ENCODE measurements at regions not wholly inside any gene's neighbourhood (a gene's known extent, or its start where the extent isn't known, plus 50 kb on each side); places are given as distances from the start of the nearest gene placed in this dataset.

DNA sequence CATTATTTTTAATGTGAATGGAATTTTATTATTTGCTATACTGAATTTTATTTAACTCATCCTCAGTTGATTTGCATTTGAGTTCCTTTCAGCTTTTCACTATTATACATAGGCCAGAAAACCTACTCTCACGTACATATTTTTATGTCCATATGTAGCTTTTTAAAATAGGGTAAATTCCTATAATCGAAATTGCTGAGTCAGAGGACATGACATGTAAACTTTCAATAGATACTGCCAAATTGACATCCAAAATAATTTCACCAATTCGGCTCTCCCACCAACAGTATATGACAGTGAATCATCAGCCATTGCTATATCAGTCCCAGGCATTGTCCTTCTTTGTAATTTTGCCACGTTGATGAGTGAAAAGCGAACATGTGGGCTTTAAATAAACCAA, 222.5 kb downstream of the SQOR start:
- Histone ChIP-seq H2AFZ (ENCODE audit: low read length) (no peak overlapping the region), H3K27me3 (replicated peaks; ENCODE audit: insufficient read depth, low read length) (no peaks in the 10 kb centered on the region), H3K36me3 (replicated peaks; ENCODE audit: insufficient read depth, low read length) (no peaks in the 10 kb centered on the region), H3K4me3 (ENCODE audit: low read length) (no peak overlapping the region), H3F3A (ENCODE audit: insufficient read depth, low read length) (no peaks in the 10 kb centered on the region), H3K27ac (ENCODE audit: low read length) (no peak overlapping the region), H3K79me2 (ENCODE audit: low read length) (no peaks in the 10 kb centered on the region), H4K20me1 (ENCODE audit: insufficient read depth, low read length) (no peaks in the 10 kb centered on the region), H3K9ac (ENCODE audit: low read length) (no peak overlapping the region), H3K4me2 (ENCODE audit: low read depth, low read length) (no peak overlapping the region), H3K9me2 (replicated peaks; ENCODE audit: insufficient read depth, low read length) (no peaks in the 10 kb centered on the region), H3K4me1 (ENCODE audit: low read length) (no peaks in the 10 kb centered on the region), H3K9me3 (replicated peaks; ENCODE audit: insufficient read depth, low read length) (no peaks in the 10 kb centered on the region)
- TF ChIP-seq, protein P1, sequence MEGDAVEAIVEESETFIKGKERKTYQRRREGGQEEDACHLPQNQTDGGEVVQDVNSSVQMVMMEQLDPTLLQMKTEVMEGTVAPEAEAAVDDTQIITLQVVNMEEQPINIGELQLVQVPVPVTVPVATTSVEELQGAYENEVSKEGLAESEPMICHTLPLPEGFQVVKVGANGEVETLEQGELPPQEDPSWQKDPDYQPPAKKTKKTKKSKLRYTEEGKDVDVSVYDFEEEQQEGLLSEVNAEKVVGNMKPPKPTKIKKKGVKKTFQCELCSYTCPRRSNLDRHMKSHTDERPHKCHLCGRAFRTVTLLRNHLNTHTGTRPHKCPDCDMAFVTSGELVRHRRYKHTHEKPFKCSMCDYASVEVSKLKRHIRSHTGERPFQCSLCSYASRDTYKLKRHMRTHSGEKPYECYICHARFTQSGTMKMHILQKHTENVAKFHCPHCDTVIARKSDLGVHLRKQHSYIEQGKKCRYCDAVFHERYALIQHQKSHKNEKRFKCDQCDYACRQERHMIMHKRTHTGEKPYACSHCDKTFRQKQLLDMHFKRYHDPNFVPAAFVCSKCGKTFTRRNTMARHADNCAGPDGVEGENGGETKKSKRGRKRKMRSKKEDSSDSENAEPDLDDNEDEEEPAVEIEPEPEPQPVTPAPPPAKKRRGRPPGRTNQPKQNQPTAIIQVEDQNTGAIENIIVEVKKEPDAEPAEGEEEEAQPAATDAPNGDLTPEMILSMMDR (IDR thresholded peaks at IDR 0.05; ENCODE audit: low read length), result no peak
- TF ChIP-seq EZH2phosphoT487 (IDR thresholded peaks at IDR 0.05; ENCODE audit: low read length) (no peak), EZH2 (optimal IDR thresholded peaks at IDR 0.05; ENCODE audit: low read depth, low read length) (no peak)
- DNase-seq, result no peak

DNA sequence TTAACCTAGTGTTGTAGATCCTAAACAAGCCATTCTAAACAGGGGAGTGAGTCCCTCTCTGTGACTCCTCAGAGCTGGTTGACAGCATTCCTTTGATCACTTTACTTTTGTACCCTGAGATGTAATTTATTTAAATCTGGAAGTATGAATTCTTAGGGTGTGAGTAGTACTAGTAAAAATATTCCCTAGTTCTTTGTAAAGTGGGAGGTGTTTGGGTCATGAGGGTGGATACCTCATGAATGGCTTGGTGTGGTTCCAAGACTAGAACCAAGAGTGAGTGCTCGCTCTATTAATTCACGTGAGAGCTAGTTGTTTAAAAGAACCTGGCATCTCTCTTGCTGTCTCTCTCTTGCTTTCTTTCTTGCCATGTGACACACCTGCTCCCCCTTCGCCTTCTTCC, 223.7 kb downstream of the SQOR start:
- no peak for TF ChIP-seq EZH2phosphoT487 (IDR thresholded peaks at IDR 0.05; ENCODE audit: low read length)
- no peak for TF ChIP-seq EZH2 (optimal IDR thresholded peaks at IDR 0.05; ENCODE audit: low read depth, low read length)
- TF ChIP-seq, protein P1 (IDR thresholded peaks at IDR 0.05; ENCODE audit: low read length), result no peak
- no peak overlapping the region for H3K9ac ChIP-seq (ENCODE audit: low read length)
- no peak for DNase-seq
- no peak overlapping the region for H3K4me2 ChIP-seq (ENCODE audit: low read depth, low read length)
- no peak overlapping the region for H2AFZ ChIP-seq (ENCODE audit: low read length)
- H3K27ac ChIP-seq (ENCODE audit: low read length), result no peak overlapping the region
- H3K4me1 ChIP-seq (ENCODE audit: low read length), result no peaks in the 10 kb centered on the region
- no peaks in the 10 kb centered on the region for H3K27me3 ChIP-seq (replicated peaks; ENCODE audit: insufficient read depth, low read length)
- no peaks in the 10 kb centered on the region for H4K20me1 ChIP-seq (ENCODE audit: insufficient read depth, low read length)
- no peaks in the 10 kb centered on the region for H3F3A ChIP-seq (ENCODE audit: insufficient read depth, low read length)
- H3K9me3 ChIP-seq (replicated peaks; ENCODE audit: insufficient read depth, low read length), result no peaks in the 10 kb centered on the region
- H3K79me2 ChIP-seq (ENCODE audit: low read length), result no peaks in the 10 kb centered on the region
- H3K9me2 ChIP-seq (replicated peaks; ENCODE audit: insufficient read depth, low read length), result no peaks in the 10 kb centered on the region
- no peaks in the 10 kb centered on the region for H3K36me3 ChIP-seq (replicated peaks; ENCODE audit: insufficient read depth, low read length)
- H3K4me3 ChIP-seq (ENCODE audit: low read length), result no peak overlapping the region

DNA sequence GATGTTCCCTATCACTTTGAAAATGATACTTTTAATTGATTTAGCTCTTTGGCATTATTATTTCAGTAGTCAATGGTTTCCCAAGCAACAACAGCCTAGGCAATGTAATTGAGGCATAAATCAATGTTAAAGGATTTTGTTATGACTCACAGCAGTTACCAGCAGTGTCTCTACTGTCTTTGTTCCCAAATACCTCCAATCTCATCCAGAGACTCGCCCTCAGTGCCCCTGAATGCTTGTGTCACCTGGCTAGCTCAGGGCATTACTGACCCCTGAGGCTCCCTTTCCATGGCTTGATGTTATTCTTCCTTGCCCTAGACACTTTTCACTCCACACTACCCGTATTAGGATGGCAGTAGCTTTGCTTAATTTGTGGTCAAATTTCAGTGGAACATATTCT, 227.2 kb downstream of the SQOR start:
- Histone ChIP-seq H3K27me3 (replicated peaks; ENCODE audit: insufficient read depth, low read length) (no peaks in the 10 kb centered on the region), H3K27ac (ENCODE audit: low read length) (no peak overlapping the region), H4K20me1 (ENCODE audit: insufficient read depth, low read length) (no peaks in the 10 kb centered on the region), H3K4me3 (ENCODE audit: low read length) (no peak overlapping the region), H3K79me2 (ENCODE audit: low read length) (no peaks in the 10 kb centered on the region), H3K4me1 (ENCODE audit: low read length) (no peaks in the 10 kb centered on the region), H3K9me2 (replicated peaks; ENCODE audit: insufficient read depth, low read length) (no peaks in the 10 kb centered on the region), H3K36me3 (replicated peaks; ENCODE audit: insufficient read depth, low read length) (no peaks in the 10 kb centered on the region), H2AFZ (ENCODE audit: low read length) (no peak overlapping the region), H3K9me3 (replicated peaks; ENCODE audit: insufficient read depth, low read length) (no peaks in the 10 kb centered on the region), H3K9ac (ENCODE audit: low read length) (no peak overlapping the region), H3F3A (ENCODE audit: insufficient read depth, low read length) (no peaks in the 10 kb centered on the region), H3K4me2 (ENCODE audit: low read depth, low read length) (no peak overlapping the region)
- no peak for TF ChIP-seq EZH2phosphoT487 (IDR thresholded peaks at IDR 0.05; ENCODE audit: low read length)
- DNase-seq, result no peak

DNA sequence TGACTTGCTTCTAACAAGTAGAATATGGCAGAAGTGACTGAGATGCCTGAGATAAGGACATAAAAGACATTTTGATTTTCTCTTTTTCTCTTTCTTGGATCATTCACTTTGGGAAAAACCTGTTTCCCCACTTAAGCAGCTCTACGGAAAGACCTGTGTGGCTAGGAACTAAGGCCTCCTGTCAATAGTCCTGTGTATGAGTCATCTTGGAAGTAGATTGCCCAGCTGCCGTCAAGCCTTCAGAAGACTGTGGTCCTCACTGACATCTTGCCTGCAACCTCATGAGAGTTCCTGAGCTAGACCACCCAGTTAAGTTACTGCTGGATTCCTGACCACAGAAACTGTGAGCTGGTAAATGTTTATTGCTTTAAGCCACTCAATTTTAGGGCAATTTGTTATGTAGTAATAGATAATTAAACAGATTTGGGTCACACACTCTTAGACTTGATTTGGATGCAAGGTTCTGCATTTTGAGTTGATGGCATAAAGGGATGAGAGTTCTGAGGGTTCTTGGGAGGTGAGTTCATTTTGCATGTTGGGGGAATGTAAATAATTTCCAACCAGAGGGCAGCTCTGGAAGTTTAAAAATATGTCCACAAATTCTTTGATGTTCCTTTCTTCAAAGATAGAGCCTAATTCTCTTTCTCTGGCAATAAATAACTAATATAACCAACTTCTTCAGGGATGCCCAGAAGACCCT, 229.2 kb downstream of the SQOR start:
- Histone ChIP-seq H3K9me3 (replicated peaks; ENCODE audit: insufficient read depth, low read length) (no peaks in the 10 kb centered on the region), H3K36me3 (replicated peaks; ENCODE audit: insufficient read depth, low read length) (no peaks in the 10 kb centered on the region), H3K4me3 (ENCODE audit: low read length) (no peak overlapping the region), H3K4me1 (ENCODE audit: low read length) (no peaks in the 10 kb centered on the region), H3K27ac (ENCODE audit: low read length) (no peak overlapping the region), H2AFZ (ENCODE audit: low read length) (no peak overlapping the region), H4K20me1 (ENCODE audit: insufficient read depth, low read length) (no peaks in the 10 kb centered on the region), H3F3A (ENCODE audit: insufficient read depth, low read length) (no peaks in the 10 kb centered on the region), H3K9ac (ENCODE audit: low read length) (no peak overlapping the region), H3K79me2 (ENCODE audit: low read length) (no peaks in the 10 kb centered on the region), H3K27me3 (replicated peaks; ENCODE audit: insufficient read depth, low read length) (no peaks in the 10 kb centered on the region), H3K4me2 (ENCODE audit: low read depth, low read length) (no peak overlapping the region), H3K9me2 (replicated peaks; ENCODE audit: insufficient read depth, low read length) (no peaks in the 10 kb centered on the region)
- no peak for DNase-seq
- TF ChIP-seq EZH2 (optimal IDR thresholded peaks at IDR 0.05; ENCODE audit: low read depth, low read length), result no peak
- TF ChIP-seq EZH2phosphoT487 (IDR thresholded peaks at IDR 0.05; ENCODE audit: low read length), result no peak
- TF ChIP-seq, protein P1 (IDR thresholded peaks at IDR 0.05; ENCODE audit: low read length), result no peak

All from MM.1S (cell line).